ENCODE measurements at regions not wholly inside any gene's neighbourhood (a gene's known extent, or its start where the extent isn't known, plus 50 kb on each side); places are given as distances from the start of the nearest gene placed in this dataset.
"Not testable (repeated sequence)": the region's sequence is repeated elsewhere in the genome, so short reads cannot be mapped to it uniquely, and the experiment has no call there.

DNA sequence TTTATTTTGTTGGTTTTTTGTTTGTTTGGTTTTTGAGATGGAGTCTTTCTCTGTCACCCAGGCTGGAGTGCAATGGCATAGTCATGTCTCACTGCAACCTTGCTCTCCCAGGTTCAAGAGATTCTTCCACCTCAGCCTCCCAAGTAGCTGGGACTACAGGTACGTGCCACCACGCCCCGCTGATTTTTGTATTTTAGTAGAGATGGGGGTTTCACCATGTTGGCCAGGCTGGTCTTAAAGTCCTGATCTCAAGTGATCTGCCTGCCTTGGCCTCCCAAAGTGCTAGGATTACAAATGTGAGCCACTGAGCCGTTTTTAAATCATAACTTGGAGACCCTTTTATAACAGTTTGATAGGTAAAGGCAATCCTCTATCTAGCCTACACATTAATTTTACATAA is 95.9 kb upstream of the MIR17HG start:
- DNase-seq (ENCODE audit: extremely low read depth, low read depth) = not testable (repeated sequence)

DNA sequence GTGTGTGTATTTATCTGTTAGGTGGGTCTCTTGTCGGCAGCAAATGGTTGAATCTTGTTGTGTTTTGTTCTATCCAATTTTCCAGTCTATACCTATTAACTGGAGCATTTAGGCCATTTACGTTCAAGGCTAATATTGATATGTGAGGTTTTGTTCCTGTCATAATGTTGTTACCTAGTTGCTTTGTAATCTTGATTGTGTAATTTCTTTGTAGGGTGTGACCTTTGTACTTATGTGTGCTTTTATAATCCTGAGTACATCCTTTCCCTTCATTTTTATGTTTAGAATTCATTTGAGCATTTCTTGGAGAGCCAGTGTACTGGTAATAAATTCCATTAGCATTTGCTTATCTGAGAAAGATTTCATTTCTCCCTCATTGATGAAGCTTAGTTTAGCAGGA is 83.0 kb upstream of the MIR17HG start:
- DNase-seq (ENCODE audit: extremely low read depth, low read depth) = no peak

DNA sequence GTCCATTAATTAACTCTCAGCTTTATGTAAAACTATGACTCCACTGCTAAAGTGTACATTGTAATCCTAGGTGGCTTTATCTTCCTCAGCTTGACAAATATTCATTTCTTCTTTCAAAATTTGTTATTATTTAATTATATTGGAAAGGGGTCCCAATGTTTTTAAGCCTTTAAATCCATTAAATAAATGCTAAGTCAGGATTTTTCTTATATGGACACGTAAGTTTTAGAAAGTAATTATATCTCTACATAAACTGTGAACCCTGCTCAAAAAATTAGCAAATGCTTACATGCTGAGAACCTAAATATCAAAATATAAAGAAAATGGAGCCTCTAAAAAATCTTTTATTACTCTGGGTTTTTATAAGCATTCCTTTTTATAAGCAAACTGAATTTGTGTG is 78.2 kb upstream of the MIR17HG start:
- DNase-seq (ENCODE audit: extremely low read depth, low read depth) = no peak

- DNase-seq (ENCODE audit: extremely low read depth, low read depth) = no peak
These were observed 77.5 kb upstream of the MIR17HG start for GRCh38 chr13:91270031-91270430.

- no peak for DNase-seq (ENCODE audit: extremely low read depth, low read depth)
These were observed 75.2 kb upstream of the MIR17HG start for GRCh38 chr13:91272235-91272777.

DNA sequence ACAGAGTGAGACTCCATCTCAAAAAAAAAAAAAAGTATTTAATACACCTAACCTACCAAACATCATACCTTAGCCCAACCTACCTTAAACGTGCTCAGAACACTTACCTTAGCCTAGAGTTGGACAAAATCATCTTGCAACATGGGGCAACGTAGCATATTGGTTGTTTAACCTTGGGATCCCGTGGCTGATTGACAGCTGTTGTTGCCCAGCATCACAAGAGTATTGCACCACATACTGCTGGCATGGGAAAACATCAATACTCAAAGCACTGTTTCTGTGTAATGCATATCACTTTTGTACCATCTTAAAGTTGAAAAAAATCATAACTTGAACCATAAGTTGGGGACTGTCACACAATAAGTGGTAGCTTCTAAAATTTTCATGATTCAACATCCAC is 73.8 kb upstream of the MIR17HG start:
- no peak for DNase-seq (ENCODE audit: extremely low read depth, low read depth)

GRCh38 chr13:91277013-91277676 is 70.3 kb upstream of the MIR17HG start:
- no peak for DNase-seq (ENCODE audit: extremely low read depth, low read depth)

DNA sequence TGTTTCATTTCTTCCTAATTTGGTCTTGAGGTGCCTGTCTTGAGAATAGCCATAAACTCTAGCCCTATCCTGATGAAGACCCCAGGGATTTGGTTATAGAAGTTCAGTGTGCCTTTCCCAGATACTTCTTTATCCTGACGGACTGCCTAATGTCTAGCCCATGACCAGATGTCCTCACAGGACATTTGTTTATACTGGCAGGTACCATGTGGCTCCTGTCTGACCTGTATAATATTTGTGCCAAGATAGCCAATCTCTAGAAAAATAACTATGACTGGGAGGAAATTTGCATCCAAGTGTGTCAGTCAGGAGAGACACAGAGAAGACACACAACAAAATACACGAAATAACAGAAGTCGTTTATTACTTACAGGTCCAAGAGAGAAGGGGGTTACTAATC is 69.2 kb upstream of the MIR17HG start:
- no peak for DNase-seq (ENCODE audit: extremely low read depth, low read depth)

DNA sequence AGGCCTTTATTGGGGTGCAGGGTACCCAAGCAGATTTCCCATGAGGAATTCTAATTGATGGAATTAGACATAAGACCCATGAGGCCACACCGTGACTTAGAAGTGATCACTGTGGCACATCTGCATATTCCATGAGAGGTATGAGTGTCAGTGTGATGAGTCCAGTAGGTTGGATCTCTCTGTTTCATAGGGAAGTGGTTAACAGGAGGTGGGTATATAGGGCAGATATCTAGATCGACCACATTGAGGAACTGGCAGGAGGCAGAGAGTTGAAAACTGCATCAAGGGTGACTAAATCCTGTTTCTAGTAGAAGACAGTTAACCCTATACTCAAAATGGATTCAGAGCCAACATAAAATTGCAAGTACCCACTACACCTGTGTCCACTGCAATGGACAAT is 68.6 kb upstream of the MIR17HG start:
- DNase-seq (ENCODE audit: extremely low read depth, low read depth) = no peak

DNA sequence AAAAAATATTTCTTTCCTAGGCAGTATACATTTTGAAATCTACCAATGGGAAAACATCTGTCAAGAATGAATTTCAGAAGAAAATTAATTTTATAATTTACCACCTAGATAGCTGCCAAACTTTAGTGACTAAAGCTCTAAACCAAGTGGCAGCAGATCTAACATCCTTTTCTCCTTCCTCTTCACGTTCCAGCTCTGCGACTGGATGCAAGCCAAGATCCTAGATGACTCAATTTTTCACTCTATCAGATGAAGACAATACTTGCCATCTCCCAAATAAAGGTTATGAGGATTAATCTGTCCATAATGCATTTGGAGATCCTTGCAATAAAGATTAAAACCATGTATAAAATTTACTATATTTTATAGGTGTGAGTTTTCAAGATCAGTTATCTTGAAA is 66.7 kb upstream of the MIR17HG start:
- no peak for DNase-seq (ENCODE audit: extremely low read depth, low read depth)

DNA sequence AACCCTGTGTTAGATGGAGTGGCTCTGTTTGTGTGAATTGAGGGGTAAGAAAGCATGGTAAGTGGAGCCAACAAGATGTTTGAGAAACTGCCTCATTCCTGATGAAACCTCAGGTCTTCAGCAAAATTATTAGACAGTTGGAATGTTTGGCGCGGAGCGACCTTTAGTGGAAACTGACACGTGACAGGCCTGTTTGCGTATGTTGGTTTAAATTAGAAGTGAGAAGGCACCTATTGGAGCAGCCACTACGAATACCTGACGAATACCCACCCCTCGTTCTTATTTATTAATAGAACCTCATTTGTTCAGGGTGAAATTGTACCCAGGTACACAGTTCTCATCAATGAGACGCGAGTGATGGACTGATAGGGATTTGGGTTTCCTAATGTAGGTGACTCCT is 63.2 kb upstream of the MIR17HG start:
- DNase-seq (ENCODE audit: extremely low read depth, low read depth) = no peak

DNA sequence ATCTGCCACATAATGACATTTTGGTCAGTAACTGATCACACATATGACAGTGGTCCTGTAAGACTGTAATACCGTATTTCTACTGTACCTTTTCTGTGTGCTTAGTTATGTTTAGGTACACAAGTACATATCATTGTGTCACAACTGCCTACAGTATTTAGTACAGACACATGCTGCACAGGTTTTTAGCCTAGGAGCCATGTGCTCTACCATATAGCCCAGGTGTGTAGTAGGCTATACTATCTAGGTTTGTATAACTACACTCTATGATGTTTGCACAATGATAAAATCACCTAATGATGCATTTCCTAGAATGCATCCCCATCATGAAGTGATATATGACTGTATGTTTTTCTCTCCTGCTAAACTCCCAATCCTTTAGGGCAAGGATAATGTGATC is 61.2 kb upstream of the MIR17HG start:
- no peak for DNase-seq (ENCODE audit: extremely low read depth, low read depth)

- DNase-seq (ENCODE audit: extremely low read depth, low read depth) = no peak
These were observed 56.4 kb upstream of the MIR17HG start for GRCh38 chr13:91291078-91291477.

DNA sequence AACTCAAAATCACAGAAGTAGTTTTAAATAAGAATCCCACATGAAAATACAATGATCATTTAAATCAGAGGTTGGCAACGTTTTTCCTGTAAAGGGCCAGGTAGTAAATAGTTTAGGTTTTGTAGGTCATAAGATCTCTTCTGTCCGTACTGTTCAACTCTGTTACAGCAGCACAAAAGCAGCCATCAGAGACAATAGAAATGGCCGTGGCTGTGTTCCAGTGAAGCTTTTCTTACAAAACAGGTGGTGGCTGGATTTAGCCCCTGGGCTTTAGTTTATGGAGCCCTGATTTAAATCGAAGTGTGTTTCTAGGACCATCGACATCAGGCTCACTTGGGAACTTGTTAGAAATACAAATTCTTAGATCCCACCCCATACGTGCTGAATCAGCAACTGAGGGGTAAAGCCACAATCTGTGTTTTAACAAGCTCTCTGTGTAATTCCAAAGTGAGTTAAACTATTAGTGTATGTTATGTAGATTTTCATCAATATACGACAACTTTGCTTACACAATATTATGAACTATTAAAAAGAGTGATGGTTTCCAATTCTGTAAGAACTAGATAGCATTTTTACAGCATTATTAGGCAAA is 54.8 kb upstream of the MIR17HG start:
- no peak for DNase-seq (ENCODE audit: extremely low read depth, low read depth)

DNA sequence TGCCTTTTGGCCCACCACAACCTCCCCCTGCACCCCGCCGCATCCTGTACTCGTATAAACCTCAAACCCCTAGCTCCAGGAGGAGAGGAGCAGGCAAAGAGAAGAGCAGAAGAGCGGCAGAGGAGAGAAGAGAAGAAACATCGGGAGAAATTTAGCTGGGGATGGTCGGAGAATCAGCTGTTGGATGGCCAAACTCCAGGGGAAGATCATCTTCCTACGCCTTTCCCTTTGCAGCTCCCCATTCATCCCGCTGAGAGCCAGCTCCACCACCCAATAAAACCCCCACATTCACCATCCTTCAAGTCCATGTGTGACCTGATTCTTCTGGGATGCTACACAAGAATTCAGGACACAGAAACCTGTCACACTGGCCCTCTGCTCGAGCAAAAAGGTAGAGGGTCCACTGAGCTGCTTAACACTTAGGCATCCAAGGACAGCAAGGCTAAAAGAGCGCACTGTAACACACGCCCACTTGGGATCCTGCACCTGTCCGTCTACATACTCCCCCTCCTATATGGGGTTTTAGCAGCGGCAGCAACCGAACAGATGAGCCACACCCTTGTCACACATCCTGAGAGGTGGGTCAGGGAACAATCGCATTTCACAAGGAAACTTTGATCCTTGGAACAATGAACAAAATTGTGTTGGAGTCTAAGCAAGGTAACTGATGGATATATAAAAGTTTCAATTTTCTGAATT is 51.6 kb upstream of the MIR17HG start:
- DNase-seq (ENCODE audit: extremely low read depth, low read depth) = no peak

DNA sequence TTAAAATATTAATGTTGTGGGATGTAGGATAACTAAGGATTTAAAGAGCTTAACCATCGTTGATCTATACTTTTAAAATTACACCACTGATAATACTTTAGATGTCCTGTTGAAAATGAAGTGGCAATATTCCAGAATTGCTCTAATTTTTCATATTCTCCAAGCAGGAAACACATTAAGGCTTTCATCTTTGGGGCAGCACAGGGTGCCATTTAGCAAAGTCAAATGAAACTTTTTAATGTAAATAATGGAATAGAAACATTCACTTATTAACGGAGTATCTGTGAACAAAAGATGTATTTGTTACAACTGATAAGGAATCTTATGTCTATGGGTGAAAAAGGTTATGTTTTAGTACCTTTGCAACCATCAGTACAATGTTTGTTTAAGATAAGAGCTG is 50.0 kb upstream of the MIR17HG start:
- DNase-seq (ENCODE audit: extremely low read depth, low read depth) = no peak

Small RNAs in the stretch of these regions (small RNA-seq; reads per million reads assigned to genes)
- gene AL445647.2 (0 reads per million in 2 experiments), gene BRK1P2 (0 reads per million in 2 experiments), gene RF00212 (0 reads per million in 2 experiments), gene RNA5SP34 (0 reads per million in 2 experiments), gene RNU6-75P (0 reads per million in 2 experiments)
